Epithelial cell of proximal tubule (primary cell): ENCODE measurements at regions not wholly inside any gene's neighbourhood (a gene's known extent, or its start where the extent isn't known, plus 50 kb on each side); places are given as distances from the start of the nearest gene placed in this dataset.

Source experiments
- DNase-seq: peaks from one replicate; pipeline ENCODE4 v3.0.0-alpha.2; 2011; ENCODE audit warnings: low read depth
- H3K4me3 ChIP-seq: 2 replicates; pipeline ENCODE4 v1.5.1; 2011; ENCODE audit warnings: low read depth, mild to moderate bottlenecking, low read length
- CTCF ChIP-seq: conservative IDR thresholded peaks from 2 replicates; pipeline ENCODE4 v1.5.1; 2012; ENCODE audit warnings: low read depth, mild to moderate bottlenecking, low read length

- no peak overlapping the region for H3K4me3 ChIP-seq
- TF ChIP-seq CTCF: peak; percentile 83
- DNase-seq: peak; percentile 7
Measured at GRCh38 chr16:86016201-86016965, 117.4 kb downstream of the IRF8 start.

- no peak for TF ChIP-seq CTCF
- no peak overlapping the region for H3K4me3 ChIP-seq
Measured at GRCh38 chr16:86018071-86018470, 119.1 kb downstream of the IRF8 start.

GRCh38 chr16:86018487-86018886 lies 119.5 kb downstream of the IRF8 start:
- peak; percentile 4 for DNase-seq
- TF ChIP-seq CTCF: no peak
- H3K4me3 ChIP-seq: no peak overlapping the region

More at GRCh38 chr16:86018071-86018470, 119.1 kb downstream of the IRF8 start:
- no peak for DNase-seq

- TF ChIP-seq CTCF: no peak
- DNase-seq: no peak
- H3K4me3 ChIP-seq: no peak overlapping the region
Measured at GRCh38 chr16:86018941-86019340, 120.0 kb downstream of the IRF8 start.

- TF ChIP-seq CTCF: peak; percentile 42
- no peak overlapping the region for H3K4me3 ChIP-seq
- DNase-seq: no peak
Measured at GRCh38 chr16:86019446-86020047, 120.6 kb downstream of the IRF8 start.

- TF ChIP-seq CTCF: no peak
- H3K4me3 ChIP-seq: no peak overlapping the region
- DNase-seq: no peak
Measured at GRCh38 chr16:86020971-86021370, 122.0 kb downstream of the IRF8 start.
